ENCODE measurements at regions not wholly inside any gene's neighbourhood (a gene's known extent, or its start where the extent isn't known, plus 50 kb on each side); places are given as distances from the start of the nearest gene placed in this dataset.

DNA sequence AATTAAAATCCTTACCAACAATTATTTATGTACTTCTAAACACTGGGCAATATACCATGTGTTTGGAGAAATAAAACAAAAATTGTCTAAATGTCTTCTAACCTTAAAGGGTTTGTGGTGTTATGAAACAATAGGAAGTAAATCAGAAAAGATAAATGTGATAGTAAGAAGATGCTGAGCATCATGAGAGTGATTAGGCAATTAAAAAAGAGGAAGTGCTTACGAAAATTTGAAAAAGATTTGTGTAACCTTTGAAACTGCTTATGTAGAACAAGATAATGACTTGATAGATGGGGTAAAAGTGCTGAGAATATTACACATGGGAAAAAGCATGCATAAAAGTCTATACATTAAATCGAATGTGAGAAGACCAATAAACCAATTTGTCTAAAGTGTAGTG lies 573.4 kb upstream of the CNTNAP2 start:
- Mint-ChIP-seq H3K27ac (no peak overlapping the region), H3K36me3 (no peaks in the 10 kb centered on the region), H3K4me1 (no peaks in the 10 kb centered on the region), H3K27me3 (no peaks in the 10 kb centered on the region), H3K9me3 (peaks cover 4% of the 10 kb centered on the region), H3K4me3 (no peak overlapping the region)
- DNase-seq, result no peak

DNA sequence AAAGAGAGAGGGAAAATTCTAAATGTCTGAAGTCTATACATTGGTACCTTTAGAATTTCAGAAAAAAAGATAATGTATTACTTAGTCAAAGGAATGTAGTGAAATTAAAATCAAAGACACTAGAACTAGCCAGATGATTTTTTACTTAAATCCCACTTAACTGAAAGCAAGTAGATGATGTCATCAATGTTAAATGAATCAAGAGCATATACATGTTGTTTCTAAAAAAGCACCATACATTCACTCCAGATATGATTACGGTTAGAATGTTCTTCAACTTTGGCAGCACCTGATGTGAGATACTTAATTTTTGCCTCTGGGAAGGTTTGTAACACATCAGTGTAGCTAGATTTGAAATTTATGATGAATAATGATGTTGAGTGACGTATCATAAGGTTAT lies 576.7 kb upstream of the CNTNAP2 start:
- Mint-ChIP-seq H3K9me3 (peaks cover 5% of the 10 kb centered on the region), H3K27ac (no peak overlapping the region), H3K36me3 (no peaks in the 10 kb centered on the region), H3K27me3 (no peaks in the 10 kb centered on the region), H3K4me1 (no peaks in the 10 kb centered on the region), H3K4me3 (no peak overlapping the region)
- DNase-seq, result no peak

DNA sequence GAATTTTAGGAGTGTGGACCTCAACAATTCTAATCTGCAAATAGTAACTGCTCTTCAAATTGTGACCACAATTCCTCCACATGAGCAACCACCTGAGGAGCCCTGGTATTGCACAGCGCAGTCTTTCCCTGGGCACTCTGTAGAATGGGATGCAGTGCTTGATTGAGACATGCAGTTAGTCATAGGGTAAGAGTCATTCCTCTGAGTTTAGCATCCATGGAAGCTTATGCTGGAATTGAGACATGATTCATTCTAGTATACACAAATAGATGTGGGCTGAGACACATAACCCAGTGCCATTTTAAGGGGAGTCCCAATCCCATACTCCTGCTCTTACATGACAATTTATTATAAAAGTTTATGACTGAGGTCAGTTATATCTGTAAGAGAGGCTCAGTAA lies 582.3 kb upstream of the CNTNAP2 start:
- no peaks in the 10 kb centered on the region for H3K27me3 Mint-ChIP-seq
- H3K4me1 Mint-ChIP-seq, result no peaks in the 10 kb centered on the region
- no peak overlapping the region for H3K27ac Mint-ChIP-seq
- no peak for DNase-seq
- no peaks in the 10 kb centered on the region for H3K36me3 Mint-ChIP-seq
- peaks cover 2% of the 10 kb centered on the region for H3K9me3 Mint-ChIP-seq
- H3K4me3 Mint-ChIP-seq, result no peak overlapping the region

DNA sequence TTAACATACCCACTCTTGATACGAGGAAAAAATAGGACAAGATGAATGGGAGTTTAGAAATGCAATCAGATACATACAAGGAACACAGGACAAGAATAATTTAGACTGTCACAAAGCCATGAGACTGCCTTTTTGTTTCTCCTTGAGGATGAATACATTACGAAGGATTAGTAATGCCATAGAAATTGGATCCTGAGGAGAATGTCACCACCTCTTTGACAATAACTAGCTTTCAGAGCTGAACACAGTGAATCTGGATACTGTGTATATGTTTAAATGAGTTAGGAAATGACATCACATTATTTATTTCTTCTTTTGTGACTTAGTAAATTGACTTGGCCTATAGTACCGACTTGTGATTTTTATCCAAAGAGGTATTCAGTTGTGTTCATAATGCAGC lies 596.3 kb upstream of the CNTNAP2 start:
- no peaks in the 10 kb centered on the region for H3K36me3 Mint-ChIP-seq

DNA sequence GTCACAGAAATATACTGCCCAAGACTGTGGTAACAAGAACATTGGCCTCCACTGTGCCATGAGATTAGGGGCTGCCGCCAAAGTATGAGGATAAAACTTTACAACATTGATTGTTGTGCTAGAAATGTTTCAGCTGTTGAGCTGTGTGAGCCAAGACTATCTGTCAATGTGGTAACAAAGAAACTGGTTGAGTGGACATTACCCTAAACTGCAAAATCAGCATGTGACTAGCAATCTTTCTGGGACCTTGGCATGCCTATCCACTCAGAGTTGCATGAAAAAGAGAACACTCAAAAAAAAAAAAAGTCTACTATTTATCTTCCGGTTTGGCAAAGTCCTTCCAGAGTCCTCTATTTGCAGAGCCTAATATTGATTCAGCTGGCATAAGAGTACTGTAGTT lies 605.6 kb upstream of the CNTNAP2 start:
- H3K27me3 Mint-ChIP-seq, result no peaks in the 10 kb centered on the region
- H3K27ac Mint-ChIP-seq, result no peak overlapping the region
- no peaks in the 10 kb centered on the region for H3K36me3 Mint-ChIP-seq
- no peak overlapping the region for H3K4me3 Mint-ChIP-seq
- no peaks in the 10 kb centered on the region for H3K4me1 Mint-ChIP-seq
- no peak for DNase-seq
- H3K9me3 Mint-ChIP-seq, result peaks cover 8% of the 10 kb centered on the region

More for the DNA sequence above, 596.3 kb upstream of the CNTNAP2 start:
- H3K27ac Mint-ChIP-seq, result no peak overlapping the region
- no peaks in the 10 kb centered on the region for H3K9me3 Mint-ChIP-seq
- no peaks in the 10 kb centered on the region for H3K4me1 Mint-ChIP-seq
- H3K4me3 Mint-ChIP-seq, result no peak overlapping the region
- no peaks in the 10 kb centered on the region for H3K27me3 Mint-ChIP-seq
- DNase-seq, result no peak

DNA sequence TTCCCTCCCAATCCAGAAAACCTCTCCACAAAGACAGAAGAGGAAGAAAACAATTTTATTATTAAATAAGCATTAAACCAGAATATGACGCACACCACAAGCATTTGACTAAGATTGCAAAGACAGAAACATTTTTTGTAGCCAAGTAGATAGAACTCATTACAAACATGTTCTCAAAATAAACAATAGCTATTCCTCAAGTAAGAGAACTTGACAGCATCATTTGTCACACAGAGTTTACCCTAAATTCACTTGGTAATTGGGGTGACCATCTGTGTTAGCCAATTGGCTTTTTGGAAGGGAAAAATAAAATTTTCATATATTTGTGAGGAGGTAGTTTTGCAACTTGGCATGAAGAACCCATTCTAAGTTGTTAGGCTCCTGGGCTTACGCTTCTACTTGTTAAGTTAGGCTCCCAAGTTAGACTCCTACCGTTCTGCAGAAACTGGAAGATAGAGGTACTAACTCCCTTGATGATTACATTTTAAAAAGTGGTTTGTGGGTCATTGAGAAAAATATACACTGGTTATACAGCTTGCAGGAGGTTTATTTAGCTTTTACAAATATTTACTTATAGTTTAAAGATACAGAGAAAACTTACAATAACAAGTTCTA lies 618.6 kb upstream of the CNTNAP2 start:
- Mint-ChIP-seq H3K9me3 (peaks cover 3% of the 10 kb centered on the region), H3K4me1 (no peaks in the 10 kb centered on the region), H3K36me3 (no peaks in the 10 kb centered on the region), H3K27me3 (no peaks in the 10 kb centered on the region), H3K27ac (no peak overlapping the region), H3K4me3 (no peak overlapping the region)
- DNase-seq, result no peak

DNA sequence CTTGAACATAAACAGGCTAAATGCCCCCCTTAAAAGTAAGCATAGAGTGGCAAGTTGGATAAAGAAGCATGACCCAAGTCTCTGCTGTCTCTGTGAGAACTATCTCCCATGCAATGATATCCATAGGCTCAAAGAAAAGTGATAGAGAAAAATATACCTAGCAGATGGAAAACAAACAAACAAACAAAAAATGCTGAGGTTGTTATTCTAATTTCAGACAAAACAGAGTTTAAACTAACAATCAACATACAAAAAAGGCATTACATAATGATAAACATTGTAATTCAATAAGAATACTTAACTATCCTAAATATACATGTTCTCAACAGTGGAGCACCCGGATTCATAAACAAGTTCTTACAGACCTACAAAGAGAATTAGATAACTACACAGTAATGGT lies 626.2 kb upstream of the CNTNAP2 start:
- Mint-ChIP-seq H3K27me3 (no peaks in the 10 kb centered on the region), H3K9me3 (peaks cover 14% of the 10 kb centered on the region), H3K27ac (no peak overlapping the region), H3K4me3 (no peak overlapping the region), H3K36me3 (no peaks in the 10 kb centered on the region), H3K4me1 (no peaks in the 10 kb centered on the region)
- no peak for DNase-seq

DNA sequence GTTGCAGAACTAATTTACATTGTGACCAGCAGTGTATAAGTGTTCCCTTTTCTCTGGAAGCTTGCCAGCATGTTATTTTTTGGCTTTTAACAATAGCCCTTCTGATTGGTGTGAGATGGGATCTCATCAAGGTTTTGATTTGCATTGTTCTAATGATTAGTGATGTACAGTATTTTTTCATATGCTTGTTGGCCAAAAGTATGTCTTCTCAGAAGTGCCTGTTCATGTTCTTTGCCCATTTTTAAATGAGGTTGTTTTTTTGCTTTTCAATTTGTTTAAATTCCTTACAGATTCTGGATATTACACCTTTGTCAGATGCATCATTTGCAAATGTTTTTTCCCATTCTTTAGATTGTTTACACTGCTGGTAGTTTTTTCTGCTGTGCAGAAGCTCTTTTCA lies 627.0 kb upstream of the CNTNAP2 start:
- no peak for DNase-seq
- H3K9me3 Mint-ChIP-seq, result peaks cover 14% of the 10 kb centered on the region
- no peaks in the 10 kb centered on the region for H3K36me3 Mint-ChIP-seq
- no peaks in the 10 kb centered on the region for H3K27me3 Mint-ChIP-seq
- no peaks in the 10 kb centered on the region for H3K4me1 Mint-ChIP-seq
- no peak overlapping the region for H3K4me3 Mint-ChIP-seq
- H3K27ac Mint-ChIP-seq, result no peak overlapping the region

DNA sequence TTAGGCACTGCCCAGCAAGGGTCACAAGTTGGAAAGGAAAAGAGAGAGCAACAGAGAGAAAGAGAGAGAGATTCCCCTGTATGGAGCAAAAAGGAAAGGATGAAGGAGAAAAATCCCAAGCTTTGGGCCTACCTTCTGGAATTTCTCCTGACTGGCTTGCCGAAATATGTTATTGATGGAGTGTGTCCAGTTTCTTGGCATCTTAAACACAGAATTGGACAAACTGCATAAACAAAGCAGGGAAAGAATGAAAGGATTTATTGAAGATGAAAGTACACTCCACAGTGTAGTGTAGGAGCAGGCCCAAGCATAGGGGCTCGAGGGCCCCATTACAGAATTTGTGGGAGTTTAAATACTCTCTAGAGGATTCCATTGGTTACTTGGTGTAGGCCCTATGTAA lies 627.8 kb upstream of the CNTNAP2 start:
- no peak overlapping the region for H3K27ac Mint-ChIP-seq
- H3K36me3 Mint-ChIP-seq, result no peaks in the 10 kb centered on the region
- H3K4me3 Mint-ChIP-seq, result no peak overlapping the region
- no peaks in the 10 kb centered on the region for H3K27me3 Mint-ChIP-seq
- peaks cover 11% of the 10 kb centered on the region for H3K9me3 Mint-ChIP-seq
- no peaks in the 10 kb centered on the region for H3K4me1 Mint-ChIP-seq
- DNase-seq, result no peak

DNA sequence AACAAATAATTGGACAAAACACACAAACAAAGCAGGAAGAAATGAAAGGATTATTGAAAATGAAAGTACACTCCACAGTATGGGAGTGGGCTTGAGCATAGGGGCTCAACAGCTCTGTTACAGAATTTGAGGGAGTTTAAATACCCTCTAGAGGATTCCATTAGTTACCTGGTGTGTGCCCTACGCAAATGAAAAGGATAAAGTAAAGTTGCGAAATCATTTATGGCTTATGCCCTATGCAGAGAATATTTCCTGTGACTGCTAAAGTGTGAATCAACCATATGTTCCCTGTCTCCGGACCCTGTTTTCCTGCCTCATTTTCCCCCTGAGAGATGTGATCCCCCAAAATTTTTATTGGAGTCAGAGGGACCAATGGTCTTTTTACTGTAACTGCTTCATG lies 634.6 kb upstream of the CNTNAP2 start:
- Mint-ChIP-seq H3K36me3 (no peaks in the 10 kb centered on the region), H3K9me3 (no peaks in the 10 kb centered on the region), H3K27me3 (no peaks in the 10 kb centered on the region), H3K4me3 (no peak overlapping the region), H3K27ac (no peak overlapping the region), H3K4me1 (no peaks in the 10 kb centered on the region)
- no peak for DNase-seq

DNA sequence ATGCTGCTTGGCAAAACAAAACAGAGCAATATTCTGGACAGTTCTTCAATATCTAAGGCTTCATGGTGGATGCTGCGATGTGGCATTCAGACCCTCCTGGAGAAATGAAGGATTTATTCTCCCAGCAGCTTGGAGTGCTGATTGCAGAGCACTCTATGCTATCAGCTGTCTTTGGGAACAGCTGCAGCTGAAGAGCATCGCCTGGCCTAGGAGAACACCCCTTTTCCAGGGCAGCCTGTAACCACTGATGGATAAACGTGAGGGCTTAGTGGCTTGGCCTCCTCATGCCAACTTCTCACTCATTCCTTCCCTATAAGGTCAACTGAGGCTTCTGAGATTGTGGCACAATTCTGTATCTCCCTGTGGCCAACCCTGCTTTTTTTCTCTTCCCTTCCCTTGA lies 638.1 kb upstream of the CNTNAP2 start:
- no peaks in the 10 kb centered on the region for H3K27me3 Mint-ChIP-seq
- no peak overlapping the region for H3K4me3 Mint-ChIP-seq
- DNase-seq, result no peak
- H3K9me3 Mint-ChIP-seq, result no peaks in the 10 kb centered on the region
- no peak overlapping the region for H3K27ac Mint-ChIP-seq
- H3K4me1 Mint-ChIP-seq, result no peaks in the 10 kb centered on the region
- no peaks in the 10 kb centered on the region for H3K36me3 Mint-ChIP-seq

DNA sequence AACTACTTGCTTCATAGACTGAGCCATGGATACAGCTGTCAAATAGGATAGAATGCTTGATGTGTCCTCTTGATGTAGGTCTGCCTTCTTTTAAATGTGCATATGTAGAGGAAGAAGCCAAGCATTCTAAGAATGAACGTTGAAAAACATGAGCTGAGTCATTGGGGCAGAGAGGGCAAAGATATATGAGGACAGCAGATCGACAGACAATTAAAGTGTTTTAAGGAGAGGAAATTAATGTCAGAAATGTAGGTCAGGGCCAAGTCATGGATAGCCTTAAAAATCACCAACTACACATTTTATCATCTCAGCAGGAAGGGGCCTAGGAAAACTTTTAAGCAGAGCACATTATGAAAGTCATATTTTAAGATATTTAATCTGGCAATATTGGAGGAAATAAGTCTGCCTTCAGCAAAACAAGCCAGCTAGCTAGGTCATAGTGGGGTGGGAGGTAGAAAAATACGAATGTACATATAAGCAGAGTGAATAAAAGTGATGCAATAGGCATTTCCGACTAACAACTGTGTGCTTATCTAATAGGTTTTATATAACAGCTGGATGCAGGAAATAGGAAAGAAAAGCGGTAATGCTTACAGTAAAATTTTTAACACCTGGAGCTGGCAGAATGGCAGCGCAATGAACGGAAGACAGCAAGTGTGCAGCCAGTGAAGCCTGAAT lies 638.3 kb upstream of the TPK1 start:
- Mint-ChIP-seq H3K4me3 (no peak overlapping the region), H3K9me3 (no peaks in the 10 kb centered on the region), H3K36me3 (no peaks in the 10 kb centered on the region), H3K4me1 (no peaks in the 10 kb centered on the region), H3K27ac (no peak overlapping the region), H3K27me3 (no peaks in the 10 kb centered on the region)
- no peak for DNase-seq

DNA sequence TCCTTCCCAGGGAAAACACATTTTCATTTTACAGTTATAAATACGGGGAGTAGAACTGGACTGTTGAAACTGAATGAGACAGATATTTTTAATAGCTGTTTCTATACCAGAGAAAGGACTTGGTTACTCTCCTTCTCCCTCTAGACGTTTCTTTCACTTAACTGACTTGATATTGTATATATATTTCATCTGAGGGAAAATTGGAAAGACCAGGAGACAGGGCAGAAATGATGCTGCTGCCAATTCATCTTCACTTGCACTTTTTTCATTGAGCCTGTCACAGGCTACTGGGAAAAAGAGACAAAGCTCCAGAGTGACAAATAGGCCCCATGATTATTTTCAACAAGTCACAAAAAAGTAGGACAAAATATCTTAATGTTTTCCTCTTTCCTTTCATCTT lies 636.0 kb upstream of the TPK1 start:
- H3K36me3 Mint-ChIP-seq, result no peaks in the 10 kb centered on the region
- no peak for DNase-seq
- no peak overlapping the region for H3K27ac Mint-ChIP-seq
- H3K4me1 Mint-ChIP-seq, result no peaks in the 10 kb centered on the region
- H3K27me3 Mint-ChIP-seq, result no peaks in the 10 kb centered on the region
- H3K4me3 Mint-ChIP-seq, result no peak overlapping the region
- peaks cover 2% of the 10 kb centered on the region for H3K9me3 Mint-ChIP-seq

DNA sequence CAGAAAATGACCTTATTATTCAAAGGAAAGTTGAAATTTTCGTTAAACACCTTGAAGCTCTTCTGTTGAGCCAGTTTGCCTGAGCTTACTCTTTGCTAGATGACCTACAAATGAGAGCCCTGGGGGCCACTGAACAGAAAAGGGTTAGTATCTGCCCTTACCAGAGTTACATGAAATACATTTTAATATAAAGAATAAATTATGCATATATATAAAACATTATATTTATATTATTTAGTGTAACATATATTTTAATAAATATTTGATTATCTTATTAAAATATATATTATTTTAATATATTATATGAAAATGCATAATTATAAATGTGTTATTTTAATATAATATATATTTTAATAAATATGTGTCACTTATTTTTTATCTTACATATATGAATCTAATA lies 628.4 kb upstream of the TPK1 start:
- Mint-ChIP-seq H3K4me1 (no peaks in the 10 kb centered on the region), H3K9me3 (peaks cover 6% of the 10 kb centered on the region), H3K36me3 (no peaks in the 10 kb centered on the region), H3K27ac (no peak overlapping the region), H3K4me3 (no peak overlapping the region), H3K27me3 (no peaks in the 10 kb centered on the region)
- DNase-seq, result no peak

DNA sequence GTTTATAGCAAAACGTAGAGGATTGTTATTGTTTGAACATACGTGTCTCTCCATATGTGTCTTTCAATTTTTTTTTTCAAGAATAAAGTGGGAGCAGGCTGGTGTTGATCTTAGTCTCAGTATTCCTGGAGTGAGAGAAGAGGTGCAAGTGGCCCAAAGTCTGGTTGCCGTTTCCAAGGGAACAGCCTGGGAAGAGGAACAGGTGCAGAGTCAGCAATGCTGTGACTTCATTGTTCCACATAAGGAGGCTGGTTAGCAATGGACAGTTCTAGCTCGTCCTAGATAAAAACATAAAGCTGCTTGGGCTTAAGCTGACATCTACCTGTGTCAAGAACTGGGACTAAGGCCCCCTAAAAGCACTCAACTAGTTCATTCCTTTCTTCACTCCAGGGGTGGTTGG lies 626.6 kb upstream of the TPK1 start:
- H3K36me3 Mint-ChIP-seq, result no peaks in the 10 kb centered on the region
- peaks cover 6% of the 10 kb centered on the region for H3K9me3 Mint-ChIP-seq
- H3K27me3 Mint-ChIP-seq, result no peaks in the 10 kb centered on the region
- no peak overlapping the region for H3K4me3 Mint-ChIP-seq
- no peak overlapping the region for H3K27ac Mint-ChIP-seq
- H3K4me1 Mint-ChIP-seq, result no peaks in the 10 kb centered on the region
- DNase-seq, result no peak

DNA sequence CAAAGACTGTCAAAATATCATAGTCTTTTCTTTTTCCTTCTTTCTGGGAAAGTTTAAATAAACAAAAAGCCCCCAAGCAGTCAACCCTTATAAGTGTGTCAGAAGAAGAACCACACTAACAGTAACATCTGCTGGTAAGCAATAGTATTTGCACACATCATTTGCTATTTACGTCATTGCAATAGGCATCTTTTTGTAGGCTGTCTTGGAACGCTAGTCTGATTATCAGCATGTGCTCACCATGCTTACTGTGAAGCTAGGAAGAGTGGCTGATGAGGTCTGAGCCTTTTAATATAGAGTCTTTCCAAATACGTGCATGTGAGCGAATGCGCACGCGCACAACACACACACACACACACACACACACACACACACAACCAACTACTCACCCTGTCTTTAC lies 599.0 kb upstream of the TPK1 start:
- Mint-ChIP-seq H3K36me3 (no peaks in the 10 kb centered on the region), H3K4me3 (no peak overlapping the region), H3K27ac (no peak overlapping the region), H3K4me1 (no peaks in the 10 kb centered on the region), H3K27me3 (no peaks in the 10 kb centered on the region), H3K9me3 (no peaks in the 10 kb centered on the region)
- DNase-seq, result no peak

Data from activated naive CD8-positive, alpha-beta T cell treated with anti-CD3 and anti-CD28 coated beads for 36 hours (primary cell).